Hepatocyte (in vitro differentiated cells): ENCODE measurements at regions not wholly inside any gene's neighbourhood (a gene's known extent, or its start where the extent isn't known, plus 50 kb on each side); places are given as distances from the start of the nearest gene placed in this dataset.

Experiments
- EZH2 ChIP-seq: fragments of 200-600 bp; sonication (generic); IDR thresholded peaks from 2 replicates; pipeline ENCODE4 v1.6.1; 2016; ENCODE audit warnings: antibody characterized with exemption, mild to moderate bottlenecking, borderline replicate concordance
- TF ChIP-seq, protein P1 (sequence below): fragments of 200-600 bp; sonication (generic); IDR thresholded peaks from 2 replicates; pipeline ENCODE4 v1.5.1; 2016; ENCODE audit warnings: antibody characterized with exemption, mild to moderate bottlenecking; ENCODE audit not compliant: poor library complexity

DNA sequence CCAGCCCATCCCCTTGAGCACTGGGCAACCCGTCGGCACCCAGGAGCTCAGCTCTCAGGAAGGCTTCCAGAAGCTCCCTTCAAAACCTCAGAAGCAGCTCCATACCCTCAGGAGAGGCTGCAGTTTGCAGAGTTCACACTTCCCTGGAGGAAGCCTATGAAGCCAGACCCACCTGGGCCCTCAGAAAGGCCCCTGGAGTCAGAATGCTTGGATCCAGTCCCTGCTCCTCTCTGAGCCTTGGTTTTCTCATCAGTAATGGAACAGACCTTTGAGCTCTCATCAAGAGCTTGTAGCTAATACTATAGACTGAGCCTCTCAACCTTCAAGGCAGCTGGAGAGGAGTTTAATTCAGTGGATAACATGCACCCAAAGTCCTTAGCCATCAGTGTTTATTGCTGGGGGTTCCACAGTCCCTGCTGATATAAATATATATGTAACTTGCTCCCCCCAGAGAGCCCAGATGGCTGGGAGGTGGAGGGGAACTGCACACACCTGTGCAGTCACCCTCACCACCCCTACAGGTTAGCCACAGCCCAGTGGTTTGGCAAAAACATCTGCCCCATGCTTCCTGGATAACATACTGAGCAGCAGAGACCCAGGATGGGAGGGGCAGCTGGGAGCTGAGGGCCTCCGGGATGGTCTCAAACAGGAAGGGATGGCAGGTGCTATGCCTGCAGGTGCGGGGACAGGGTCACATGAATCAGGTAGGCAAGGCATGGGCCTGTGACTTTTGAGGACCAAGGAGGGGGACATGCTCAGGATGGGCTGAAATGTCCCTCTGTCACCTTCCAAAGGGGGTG, 120.1 kb downstream of the SNX5 start:
- TF ChIP-seq, protein P1, sequence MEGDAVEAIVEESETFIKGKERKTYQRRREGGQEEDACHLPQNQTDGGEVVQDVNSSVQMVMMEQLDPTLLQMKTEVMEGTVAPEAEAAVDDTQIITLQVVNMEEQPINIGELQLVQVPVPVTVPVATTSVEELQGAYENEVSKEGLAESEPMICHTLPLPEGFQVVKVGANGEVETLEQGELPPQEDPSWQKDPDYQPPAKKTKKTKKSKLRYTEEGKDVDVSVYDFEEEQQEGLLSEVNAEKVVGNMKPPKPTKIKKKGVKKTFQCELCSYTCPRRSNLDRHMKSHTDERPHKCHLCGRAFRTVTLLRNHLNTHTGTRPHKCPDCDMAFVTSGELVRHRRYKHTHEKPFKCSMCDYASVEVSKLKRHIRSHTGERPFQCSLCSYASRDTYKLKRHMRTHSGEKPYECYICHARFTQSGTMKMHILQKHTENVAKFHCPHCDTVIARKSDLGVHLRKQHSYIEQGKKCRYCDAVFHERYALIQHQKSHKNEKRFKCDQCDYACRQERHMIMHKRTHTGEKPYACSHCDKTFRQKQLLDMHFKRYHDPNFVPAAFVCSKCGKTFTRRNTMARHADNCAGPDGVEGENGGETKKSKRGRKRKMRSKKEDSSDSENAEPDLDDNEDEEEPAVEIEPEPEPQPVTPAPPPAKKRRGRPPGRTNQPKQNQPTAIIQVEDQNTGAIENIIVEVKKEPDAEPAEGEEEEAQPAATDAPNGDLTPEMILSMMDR = no peak
- TF ChIP-seq EZH2 = no peak
